ENCODE measurements at regions not wholly inside any gene's neighbourhood (a gene's known extent, or its start where the extent isn't known, plus 50 kb on each side); places are given as distances from the start of the nearest gene placed in this dataset.

DNA sequence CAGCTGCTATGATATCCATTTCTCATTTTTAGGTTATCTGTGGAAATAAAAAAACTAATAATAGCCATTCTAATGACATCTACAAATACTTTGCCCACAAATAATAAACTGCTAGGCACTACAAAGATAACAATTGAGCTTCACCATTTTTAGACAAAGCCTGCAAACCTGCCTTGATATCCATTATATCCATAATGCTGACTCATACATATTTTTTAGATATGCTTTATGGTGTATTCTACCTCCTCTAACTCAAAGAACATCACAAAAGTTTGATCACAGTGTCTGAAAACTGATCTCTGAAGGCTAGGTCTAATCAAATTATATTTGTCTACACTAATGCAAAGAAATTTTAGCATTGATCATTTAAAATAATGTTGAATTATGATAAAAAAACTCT, 138.4 kb downstream of the HNMT start:
- TF ChIP-seq CTCF (IDR thresholded peaks at IDR 0.05) (no peak), POLR2A (IDR thresholded peaks at IDR 0.05) (no peak)

All from uterus (tissue), 2 donors.